Smooth muscle cell (in vitro differentiated cells): ENCODE measurements at regions not wholly inside any gene's neighbourhood (a gene's known extent, or its start where the extent isn't known, plus 50 kb on each side); places are given as distances from the start of the nearest gene placed in this dataset.

Experiments
- DNase-seq: peaks from one replicate; lab custom pipeline; 2025; ENCODE audit not compliant: unreplicated experiment; lab: John Stamatoyannopoulos, UW
- H2AFZ ChIP-seq: fragments of 200-600 bp; sonication (generic); 2 replicates; pipeline ENCODE4 v1.6.0; 2016; ENCODE audit warnings: antibody characterized with exemption, low read depth, mild to moderate bottlenecking
- H3F3A ChIP-seq: fragments of 200-600 bp; sonication (generic); 2 replicates; pipeline ENCODE4 v1.6.0; 2017; ENCODE audit warnings: antibody characterized with exemption, low read depth
- H3K27ac ChIP-seq: fragments of 200-600 bp; sonication (generic); 2 replicates; pipeline ENCODE4 v1.5.1; 2016; ENCODE audit warnings: low read depth, mild to moderate bottlenecking
- H3K27me3 ChIP-seq: fragments of 200-600 bp; sonication (generic); 2 replicates; pipeline ENCODE4 v1.6.1; 2016; ENCODE audit warnings: low read depth, mild to moderate bottlenecking
- H3K36me3 ChIP-seq: fragments of 200-600 bp; sonication (generic); 2 replicates; pipeline ENCODE4 v1.5.1; 2016; ENCODE audit warnings: low read depth
- H3K4me1 ChIP-seq: fragments of 200-600 bp; sonication (generic); 2 replicates; pipeline ENCODE4 v1.5.1; 2016; ENCODE audit warnings: low read depth
- H3K4me2 ChIP-seq: fragments of 200-600 bp; sonication (generic); 2 replicates; pipeline ENCODE4 v1.6.0; 2016; ENCODE audit warnings: mild to moderate bottlenecking
- H3K4me3 ChIP-seq: fragments of 200-600 bp; sonication (generic); 2 replicates; pipeline ENCODE4 v1.5.1; 2016; ENCODE audit warnings: mild to moderate bottlenecking
- H3K79me2 ChIP-seq: fragments of 200-600 bp; sonication (generic); 2 replicates; pipeline ENCODE4 v1.6.0; 2016; ENCODE audit warnings: low read depth, mild to moderate bottlenecking
- H3K9ac ChIP-seq: fragments of 200-600 bp; sonication (generic); 2 replicates; pipeline ENCODE4 v1.6.0; 2016; ENCODE audit warnings: low read depth
- H3K9me3 ChIP-seq: fragments of 200-600 bp; sonication (generic); replicated peaks from 2 replicates; pipeline ENCODE4 v1.5.1; 2016; ENCODE audit warnings: low read depth
- H4K20me1 ChIP-seq: fragments of 200-600 bp; sonication (generic); 2 replicates; pipeline ENCODE4 v1.6.0; 2016; ENCODE audit warnings: low read depth
- WGBS: methylation state at CpG from one replicate; pipeline ENCODE4 v1.1.7; 2016; ENCODE audit warnings: low lambda C conversion rate; 5-methylcytosine and 5-hydroxymethylcytosine counted together
- TF ChIP-seq, protein P1 (sequence below): fragments of 200-600 bp; sonication (generic); IDR thresholded peaks from 2 replicates; pipeline ENCODE4 v1.5.1; 2017; ENCODE audit warnings: borderline replicate concordance, mild to moderate bottlenecking, antibody characterized with exemption; ENCODE audit not compliant: insufficient read depth, poor library complexity, severe bottlenecking

DNA sequence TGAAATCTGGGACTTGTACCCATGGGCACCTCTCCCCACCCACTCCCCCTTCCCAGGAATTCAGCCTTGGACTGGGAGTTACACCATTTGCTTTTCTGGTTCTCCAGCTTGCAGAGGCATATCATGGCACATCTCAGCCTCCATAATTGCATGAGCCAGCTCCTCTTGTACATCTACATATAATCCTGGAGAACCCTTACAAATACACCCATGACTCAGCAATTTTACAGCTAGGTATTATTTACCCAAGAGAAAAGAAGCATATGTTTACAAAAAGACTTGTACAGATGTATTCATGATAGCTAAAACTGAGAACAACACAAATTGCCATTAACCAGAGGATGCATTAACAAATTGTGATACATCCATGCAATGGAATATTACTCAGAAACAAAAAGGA lies 58.4 kb downstream of the RPLP1 start:
- no peaks in the 10 kb centered on the region for H3F3A ChIP-seq

DNA sequence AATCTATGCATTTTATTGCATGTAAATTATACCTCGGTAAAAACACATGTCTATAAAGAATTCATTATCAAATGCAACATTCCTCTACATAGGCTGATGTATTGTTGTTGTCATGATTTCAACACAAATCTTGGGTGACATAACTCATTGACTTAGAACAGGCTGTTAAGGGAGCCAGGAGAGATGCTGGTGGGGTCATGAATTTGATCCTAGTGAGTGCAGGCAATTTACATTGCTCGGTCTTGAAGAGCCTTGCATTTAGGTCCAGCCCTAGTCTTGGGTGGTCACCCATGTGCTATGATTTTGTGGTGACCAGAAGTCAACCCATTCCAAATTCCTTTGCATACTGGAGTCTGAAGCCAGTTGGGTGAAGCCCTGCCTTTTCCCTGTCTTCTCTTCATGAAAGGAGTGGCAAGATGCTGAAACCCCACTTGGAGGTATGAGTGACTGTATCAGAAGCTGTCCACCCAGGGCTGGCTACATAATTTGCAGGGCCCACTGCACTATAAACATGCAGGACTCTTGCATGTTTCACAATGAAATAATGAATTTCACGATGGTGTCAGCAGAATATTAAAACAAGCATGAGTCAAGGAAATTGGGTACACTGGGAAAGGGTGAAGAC lies 59.2 kb downstream of the RPLP1 start:
- Histone ChIP-seq H3K27ac (no peak overlapping the region), H3K79me2 (no peaks in the 10 kb centered on the region), H3K4me1 (no peaks in the 10 kb centered on the region), H3F3A (no peaks in the 10 kb centered on the region), H3K9me3 (no peaks in the 10 kb centered on the region), H3K4me3 (no peak overlapping the region), H3K9ac (no peak overlapping the region), H3K36me3 (no peaks in the 10 kb centered on the region), H3K4me2 (no peak overlapping the region), H2AFZ (no peak overlapping the region), H3K27me3 (no peaks in the 10 kb centered on the region), H4K20me1 (no peaks in the 10 kb centered on the region)
- TF ChIP-seq, protein P1, sequence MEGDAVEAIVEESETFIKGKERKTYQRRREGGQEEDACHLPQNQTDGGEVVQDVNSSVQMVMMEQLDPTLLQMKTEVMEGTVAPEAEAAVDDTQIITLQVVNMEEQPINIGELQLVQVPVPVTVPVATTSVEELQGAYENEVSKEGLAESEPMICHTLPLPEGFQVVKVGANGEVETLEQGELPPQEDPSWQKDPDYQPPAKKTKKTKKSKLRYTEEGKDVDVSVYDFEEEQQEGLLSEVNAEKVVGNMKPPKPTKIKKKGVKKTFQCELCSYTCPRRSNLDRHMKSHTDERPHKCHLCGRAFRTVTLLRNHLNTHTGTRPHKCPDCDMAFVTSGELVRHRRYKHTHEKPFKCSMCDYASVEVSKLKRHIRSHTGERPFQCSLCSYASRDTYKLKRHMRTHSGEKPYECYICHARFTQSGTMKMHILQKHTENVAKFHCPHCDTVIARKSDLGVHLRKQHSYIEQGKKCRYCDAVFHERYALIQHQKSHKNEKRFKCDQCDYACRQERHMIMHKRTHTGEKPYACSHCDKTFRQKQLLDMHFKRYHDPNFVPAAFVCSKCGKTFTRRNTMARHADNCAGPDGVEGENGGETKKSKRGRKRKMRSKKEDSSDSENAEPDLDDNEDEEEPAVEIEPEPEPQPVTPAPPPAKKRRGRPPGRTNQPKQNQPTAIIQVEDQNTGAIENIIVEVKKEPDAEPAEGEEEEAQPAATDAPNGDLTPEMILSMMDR: no peak
- DNase-seq: no peak
- WGBS: 91% methylated on average over 3 of the region's 3 CpGs

More for the DNA sequence above, 58.4 kb downstream of the RPLP1 start:
- DNase-seq: no peak
- H3K27ac ChIP-seq: no peak overlapping the region
- H3K9me3 ChIP-seq: no peaks in the 10 kb centered on the region
- H2AFZ ChIP-seq: no peak overlapping the region
- no peak overlapping the region for H3K4me3 ChIP-seq
- no peaks in the 10 kb centered on the region for H3K36me3 ChIP-seq
- no peaks in the 10 kb centered on the region for H3K79me2 ChIP-seq
- H3K9ac ChIP-seq: no peak overlapping the region
- H3K4me2 ChIP-seq: no peak overlapping the region
- H3K4me1 ChIP-seq: no peaks in the 10 kb centered on the region
- H3K27me3 ChIP-seq: no peaks in the 10 kb centered on the region
- TF ChIP-seq, protein P1: no peak
- H4K20me1 ChIP-seq: no peaks in the 10 kb centered on the region

DNA sequence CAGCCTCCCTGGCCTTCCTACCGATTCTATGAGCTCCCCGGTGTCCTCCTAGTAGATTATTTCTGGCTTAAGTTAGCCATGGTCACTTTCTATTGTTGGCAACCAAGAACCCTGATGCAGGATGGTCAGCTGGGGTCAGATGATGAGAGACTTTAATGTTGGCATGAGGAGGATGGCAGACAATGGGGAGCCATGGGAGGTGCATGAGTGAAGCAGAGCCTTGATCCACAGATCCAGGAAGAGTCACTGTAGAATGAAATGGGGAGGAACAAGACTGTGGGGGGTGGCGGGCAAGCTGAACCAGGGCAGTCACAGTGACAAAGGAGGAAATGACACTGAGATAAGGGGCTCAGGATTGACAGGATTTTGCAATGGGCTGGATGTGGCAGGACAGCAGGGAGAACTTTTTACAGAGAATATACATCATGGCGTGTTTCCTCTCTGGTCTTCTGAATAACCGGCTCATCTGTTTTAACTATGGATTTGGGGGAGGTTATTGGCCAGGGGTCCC lies 60.9 kb downstream of the RPLP1 start:
- Histone ChIP-seq H3K9me3 (no peaks in the 10 kb centered on the region), H3K79me2 (no peaks in the 10 kb centered on the region), H3K27ac (no peak overlapping the region), H3F3A (no peaks in the 10 kb centered on the region), H3K4me1 (no peaks in the 10 kb centered on the region), H3K4me2 (no peak overlapping the region), H3K36me3 (no peaks in the 10 kb centered on the region), H2AFZ (no peak overlapping the region), H3K9ac (no peak overlapping the region), H3K4me3 (no peak overlapping the region), H4K20me1 (no peaks in the 10 kb centered on the region), H3K27me3 (no peaks in the 10 kb centered on the region)
- WGBS: 80% methylated on average over 5 of the region's 5 CpGs
- TF ChIP-seq, protein P1: no peak
- no peak for DNase-seq

DNA sequence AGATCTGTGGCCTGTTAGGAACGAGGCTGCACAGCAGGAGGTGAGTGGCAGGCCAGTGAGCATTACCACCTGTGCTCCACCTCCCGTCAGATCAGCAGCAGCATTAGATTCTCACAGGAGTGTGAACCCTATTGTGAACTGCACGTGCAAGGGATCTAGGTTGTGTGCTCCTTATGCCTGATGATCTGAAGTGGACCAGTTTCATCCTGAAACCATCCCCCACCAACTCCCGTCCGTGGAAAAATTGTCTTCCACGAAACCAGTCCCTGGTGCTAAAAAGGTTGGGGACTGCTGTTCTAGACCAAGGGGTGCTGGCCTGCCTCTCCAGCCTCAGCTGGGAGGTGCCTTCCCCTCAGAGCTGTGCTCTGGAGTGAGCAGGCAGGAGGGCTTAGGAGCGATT lies 61.4 kb downstream of the RPLP1 start:
- Histone ChIP-seq H3K9me3 (no peaks in the 10 kb centered on the region), H4K20me1 (no peaks in the 10 kb centered on the region), H2AFZ (no peak overlapping the region), H3K9ac (no peak overlapping the region), H3K27me3 (no peaks in the 10 kb centered on the region), H3K4me2 (no peak overlapping the region), H3K27ac (no peak overlapping the region), H3K4me3 (no peak overlapping the region), H3K4me1 (no peaks in the 10 kb centered on the region), H3K36me3 (no peaks in the 10 kb centered on the region), H3K79me2 (no peaks in the 10 kb centered on the region), H3F3A (no peaks in the 10 kb centered on the region)
- TF ChIP-seq, protein P1: no peak
- no peak for DNase-seq
- 85% methylated on average over 7 of the region's 7 CpGs for WGBS
